ENCODE measurements at regions not wholly inside any gene's neighbourhood (a gene's known extent, or its start where the extent isn't known, plus 50 kb on each side); places are given as distances from the start of the nearest gene placed in this dataset.

GRCh38 chr22:17318817-17319216 is 50.4 kb upstream of the CECR2 start:
- Mint-ChIP-seq H3K36me3 (ENCODE audit: insufficient read depth) (no peaks in the 10 kb centered on the region), H3K27me3 (no peaks in the 10 kb centered on the region), H3K9me3 (ENCODE audit: low read depth) (no peaks in the 10 kb centered on the region), H3K27ac (no peak overlapping the region), H3K4me3 (ENCODE audit: low read depth) (no peak overlapping the region), H3K4me1 (ENCODE audit: low read depth) (peaks cover 35% of the 10 kb centered on the region)
- no peak for DNase-seq (ENCODE audit: low spot score, unreplicated experiment)
- TF ChIP-seq CTCF (IDR thresholded peaks at IDR 0.05; ENCODE audit: unreplicated experiment) = no peak

GRCh38 chr22:17315310-17315709 is 54.0 kb upstream of the CECR2 start:
- peak overlapping the region; percentile 7 for H3K27ac Mint-ChIP-seq
- H3K4me3 Mint-ChIP-seq (ENCODE audit: low read depth) = no peak overlapping the region
- peaks cover 5% of the 10 kb centered on the region for H3K27me3 Mint-ChIP-seq
- no peaks in the 10 kb centered on the region for H3K36me3 Mint-ChIP-seq (ENCODE audit: insufficient read depth)
- TF ChIP-seq CTCF (IDR thresholded peaks at IDR 0.05; ENCODE audit: unreplicated experiment) = no peak
- no peak for DNase-seq (ENCODE audit: low spot score, unreplicated experiment)
- no peaks in the 10 kb centered on the region for H3K9me3 Mint-ChIP-seq (ENCODE audit: low read depth)
- H3K4me1 Mint-ChIP-seq (ENCODE audit: low read depth) = peaks cover 22% of the 10 kb centered on the region

GRCh38 chr22:17314487-17314886 is 54.8 kb upstream of the CECR2 start:
- no peak for TF ChIP-seq CTCF (IDR thresholded peaks at IDR 0.05; ENCODE audit: unreplicated experiment)
- no peak for DNase-seq (ENCODE audit: low spot score, unreplicated experiment)
- Mint-ChIP-seq H3K36me3 (ENCODE audit: insufficient read depth) (no peaks in the 10 kb centered on the region), H3K4me3 (ENCODE audit: low read depth) (no peak overlapping the region), H3K9me3 (ENCODE audit: low read depth) (no peaks in the 10 kb centered on the region), H3K4me1 (ENCODE audit: low read depth) (peaks cover 14% of the 10 kb centered on the region), H3K27me3 (peaks cover 5% of the 10 kb centered on the region), H3K27ac (no peak overlapping the region)

GRCh38 chr22:17313626-17314025 is 55.6 kb upstream of the CECR2 start:
- Mint-ChIP-seq H3K4me3 (ENCODE audit: low read depth) (no peak overlapping the region), H3K36me3 (ENCODE audit: insufficient read depth) (no peaks in the 10 kb centered on the region), H3K27me3 (peaks cover 5% of the 10 kb centered on the region), H3K27ac (no peak overlapping the region), H3K4me1 (ENCODE audit: low read depth) (peaks cover 6% of the 10 kb centered on the region), H3K9me3 (ENCODE audit: low read depth) (no peaks in the 10 kb centered on the region)
- TF ChIP-seq CTCF (IDR thresholded peaks at IDR 0.05; ENCODE audit: unreplicated experiment) = no peak
- DNase-seq (ENCODE audit: low spot score, unreplicated experiment) = no peak

- Mint-ChIP-seq H3K27ac (peak overlapping the region; percentile 84), H3K4me3 (ENCODE audit: low read depth) (no peak overlapping the region), H3K9me3 (ENCODE audit: low read depth) (no peaks in the 10 kb centered on the region), H3K4me1 (ENCODE audit: low read depth) (peaks cover 5% of the 10 kb centered on the region), H3K27me3 (peaks cover 5% of the 10 kb centered on the region), H3K36me3 (ENCODE audit: insufficient read depth) (no peaks in the 10 kb centered on the region)
- no peak for DNase-seq (ENCODE audit: low spot score, unreplicated experiment)
- no peak for TF ChIP-seq CTCF (IDR thresholded peaks at IDR 0.05; ENCODE audit: unreplicated experiment)
Measured at GRCh38 chr22:17307566-17307965, 61.7 kb upstream of the CECR2 start.

All from progenitor cell of endocrine pancreas (in vitro differentiated cells).